ENCODE measurements at regions not wholly inside any gene's neighbourhood (a gene's known extent, or its start where the extent isn't known, plus 50 kb on each side); places are given as distances from the start of the nearest gene placed in this dataset.

GRCh38 chr19:5220361-5220760 is 120.3 kb downstream of the PTPRS start:
- peaks cover 52% of the 10 kb centered on the region for H3K36me3 Mint-ChIP-seq (ENCODE audit: low read depth, unreplicated experiment)
- Histone ChIP-seq H3K79me2 (ENCODE audit: insufficient read depth, low read length) (no peaks in the 10 kb centered on the region), H4K20me1 (ENCODE audit: insufficient read depth, low read length) (peaks cover 4% of the 10 kb centered on the region), H3K4me3 (ENCODE audit: insufficient read depth, low read depth, low read length) (no peak overlapping the region), H2AFZ (ENCODE audit: low read depth, low read length) (no peak overlapping the region), H3K4me2 (ENCODE audit: low read length) (no peak overlapping the region), H3K9ac (ENCODE audit: low read length) (no peak overlapping the region), H3K27ac (ENCODE audit: low read depth, low read length) (no peak overlapping the region), H3K9me3 (ENCODE audit: insufficient read depth, low read depth, low read length) (no peaks in the 10 kb centered on the region), H3K4me1 (ENCODE audit: insufficient read depth, low read length) (no peaks in the 10 kb centered on the region), H3K27me3 (ENCODE audit: insufficient read depth, low read length) (no peaks in the 10 kb centered on the region), H3K36me3 (ENCODE audit: insufficient read depth, low read length) (peaks cover 25% of the 10 kb centered on the region)
- no peaks in the 10 kb centered on the region for H3K27me3 Mint-ChIP-seq (ENCODE audit: low read depth, unreplicated experiment)
- TF ChIP-seq EZH2 (IDR thresholded peaks at IDR 0.05; ENCODE audit: insufficient read depth, low read length), result no peak
- TF ChIP-seq CTCF (IDR thresholded peaks at IDR 0.05; ENCODE audit: insufficient read depth, low read depth, low read length), result no peak
- no peak for DNase-seq (ENCODE audit: low read depth)
- no peak overlapping the region for H3K27ac Mint-ChIP-seq (ENCODE audit: unreplicated experiment)
- H3K4me3 Mint-ChIP-seq (ENCODE audit: unreplicated experiment), result no peak overlapping the region
- H3K4me1 Mint-ChIP-seq (ENCODE audit: low read depth, unreplicated experiment), result no peaks in the 10 kb centered on the region
- FAIRE-seq, result no peak
- no peaks in the 10 kb centered on the region for H3K9me3 Mint-ChIP-seq (ENCODE audit: unreplicated experiment)

- Histone ChIP-seq H3K9ac (ENCODE audit: low read length) (no peak overlapping the region), H3K27me3 (ENCODE audit: insufficient read depth, low read length) (no peaks in the 10 kb centered on the region), H3K9me3 (ENCODE audit: insufficient read depth, low read depth, low read length) (no peaks in the 10 kb centered on the region), H3K27ac (ENCODE audit: low read depth, low read length) (no peak overlapping the region), H3K36me3 (ENCODE audit: insufficient read depth, low read length) (peaks cover 32% of the 10 kb centered on the region), H3K4me2 (ENCODE audit: low read length) (no peak overlapping the region), H3K4me1 (ENCODE audit: insufficient read depth, low read length) (no peaks in the 10 kb centered on the region), H3K4me3 (ENCODE audit: insufficient read depth, low read depth, low read length) (no peak overlapping the region), H4K20me1 (ENCODE audit: insufficient read depth, low read length) (peaks cover 4% of the 10 kb centered on the region), H2AFZ (ENCODE audit: low read depth, low read length) (no peak overlapping the region), H3K79me2 (ENCODE audit: insufficient read depth, low read length) (no peaks in the 10 kb centered on the region)
- DNase-seq (ENCODE audit: low read depth), result no peak
- Mint-ChIP-seq H3K4me3 (ENCODE audit: unreplicated experiment) (no peak overlapping the region), H3K36me3 (ENCODE audit: low read depth, unreplicated experiment) (peaks cover 56% of the 10 kb centered on the region), H3K4me1 (ENCODE audit: low read depth, unreplicated experiment) (no peaks in the 10 kb centered on the region), H3K27me3 (ENCODE audit: low read depth, unreplicated experiment) (no peaks in the 10 kb centered on the region), H3K27ac (ENCODE audit: unreplicated experiment) (no peak overlapping the region), H3K9me3 (ENCODE audit: unreplicated experiment) (no peaks in the 10 kb centered on the region)
- TF ChIP-seq CTCF (IDR thresholded peaks at IDR 0.05; ENCODE audit: insufficient read depth, low read depth, low read length) (no peak), EZH2 (IDR thresholded peaks at IDR 0.05; ENCODE audit: insufficient read depth, low read length) (no peak)
- FAIRE-seq, result no peak
These were observed 120.9 kb downstream of the PTPRS start for GRCh38 chr19:5219551-5220304.

GRCh38 chr19:5218963-5219530 is 121.6 kb downstream of the PTPRS start:
- Histone ChIP-seq H3K4me3 (ENCODE audit: insufficient read depth, low read depth, low read length) (no peak overlapping the region), H3K9ac (ENCODE audit: low read length) (no peak overlapping the region), H3K4me2 (ENCODE audit: low read length) (no peak overlapping the region), H3K79me2 (ENCODE audit: insufficient read depth, low read length) (no peaks in the 10 kb centered on the region), H2AFZ (ENCODE audit: low read depth, low read length) (no peak overlapping the region), H3K36me3 (ENCODE audit: insufficient read depth, low read length) (peaks cover 33% of the 10 kb centered on the region), H4K20me1 (ENCODE audit: insufficient read depth, low read length) (peaks cover 4% of the 10 kb centered on the region), H3K27ac (ENCODE audit: low read depth, low read length) (no peak overlapping the region), H3K4me1 (ENCODE audit: insufficient read depth, low read length) (no peaks in the 10 kb centered on the region), H3K9me3 (ENCODE audit: insufficient read depth, low read depth, low read length) (no peaks in the 10 kb centered on the region), H3K27me3 (ENCODE audit: insufficient read depth, low read length) (no peaks in the 10 kb centered on the region)
- no peak overlapping the region for H3K27ac Mint-ChIP-seq (ENCODE audit: unreplicated experiment)
- no peak overlapping the region for H3K4me3 Mint-ChIP-seq (ENCODE audit: unreplicated experiment)
- no peaks in the 10 kb centered on the region for H3K27me3 Mint-ChIP-seq (ENCODE audit: low read depth, unreplicated experiment)
- H3K36me3 Mint-ChIP-seq (ENCODE audit: low read depth, unreplicated experiment), result peaks cover 59% of the 10 kb centered on the region
- DNase-seq (ENCODE audit: low read depth) (no peak), FAIRE-seq (no peak)
- no peaks in the 10 kb centered on the region for H3K9me3 Mint-ChIP-seq (ENCODE audit: unreplicated experiment)
- no peaks in the 10 kb centered on the region for H3K4me1 Mint-ChIP-seq (ENCODE audit: low read depth, unreplicated experiment)
- TF ChIP-seq CTCF (IDR thresholded peaks at IDR 0.05; ENCODE audit: insufficient read depth, low read depth, low read length) (no peak), EZH2 (IDR thresholded peaks at IDR 0.05; ENCODE audit: insufficient read depth, low read length) (no peak)

Measured in astrocyte (in vitro differentiated cells and primary cell).